PC-9 (cell line): ENCODE measurements at regions not wholly inside any gene's neighbourhood (a gene's known extent, or its start where the extent isn't known, plus 50 kb on each side); places are given as distances from the start of the nearest gene placed in this dataset.
"Not testable (repeated sequence)": the region's sequence is repeated elsewhere in the genome, so short reads cannot be mapped to it uniquely, and the experiment has no call there.

Source experiments
- BruUV-seq: library from RNA; stranded (reverse); fragments of 400-500 nt; replicated peaks from 2 replicates; lab custom pipeline; 2021; lab: Mats Ljungman, UMichigan
- CTCF ChIA-PET: fragments of 300-600 bp; sonication (Branson Sonifier 250); formaldehyde crosslinking; loops from one replicate; lab custom pipeline; 2022; ENCODE audit warnings: antibody characterized with exemption; lab: Charles Lee
- POLR2A ChIA-PET: fragments of 300-600 bp; sonication (Branson Sonifier 250); formaldehyde crosslinking; loops from one replicate; lab custom pipeline; 2022; ENCODE audit warnings: antibody characterized with exemption; ENCODE audit not compliant: unreplicated experiment; lab: Charles Lee
- DNase-seq, 2 experiments: peaks; one replicate each; pipeline versions ENCODE4 v3.0.0 to v3.0.0-alpha.2; 2015 to 2022; ENCODE audit warnings: mixed read lengths in 1 of 2
- H2AFZ ChIP-seq: fragments of 200-600 bp; sonication (generic); 2 replicates; pipeline ENCODE4 v1.8.1; 2017; ENCODE audit warnings: antibody characterized with exemption
- H3F3A ChIP-seq: fragments of 200-600 bp; sonication (generic); 2 replicates; pipeline ENCODE4 v1.8.1; 2017; ENCODE audit warnings: antibody characterized with exemption, mild to moderate bottlenecking, low read depth; ENCODE audit not compliant: insufficient read depth
- H3K27ac ChIP-seq: fragments of 200-600 bp; sonication (generic); 2 replicates; pipeline ENCODE4 v1.6.1; 2016; ENCODE audit warnings: mixed run types
- H3K27me3 ChIP-seq: fragments of 200-600 bp; sonication (generic); 2 replicates; pipeline ENCODE4 v1.6.1; 2016; ENCODE audit warnings: low read depth, mixed run types; ENCODE audit not compliant: insufficient read depth
- H3K36me3 ChIP-seq: fragments of 200-600 bp; sonication (generic); 2 replicates; pipeline ENCODE4 v1.6.1; 2016; ENCODE audit warnings: low read depth, mixed run types
- H3K4me1 ChIP-seq: fragments of 200-600 bp; sonication (generic); replicated peaks from 2 replicates; pipeline ENCODE4 v1.6.1; 2016; ENCODE audit warnings: mixed run types; ENCODE audit not compliant: insufficient read depth
- H3K4me2 ChIP-seq: fragments of 200-600 bp; sonication (generic); 2 replicates; pipeline ENCODE4 v1.6.1; 2017; ENCODE audit warnings: mixed run types
- H3K4me3 ChIP-seq: fragments of 200-600 bp; sonication (generic); 2 replicates; pipeline ENCODE4 v1.6.1; 2016; ENCODE audit warnings: mixed run types
- H3K79me2 ChIP-seq: fragments of 200-600 bp; sonication (generic); 2 replicates; pipeline ENCODE4 v1.6.1; 2017; ENCODE audit warnings: low read depth, mixed run types
- H3K9me2 ChIP-seq: fragments of 200-600 bp; sonication (generic); 2 replicates; pipeline ENCODE4 v1.8.1; 2017; ENCODE audit warnings: mild to moderate bottlenecking; ENCODE audit not compliant: insufficient read depth
- H3K9me3 ChIP-seq: fragments of 200-600 bp; sonication (generic); 2 replicates; pipeline ENCODE4 v1.8.1; 2016; ENCODE audit warnings: low read depth; ENCODE audit not compliant: insufficient read depth
- H4K20me1 ChIP-seq: fragments of 200-600 bp; sonication (generic); 2 replicates; pipeline ENCODE4 v1.8.1; 2017; ENCODE audit not compliant: insufficient read depth
- EZH2 ChIP-seq: fragments of 200-600 bp; sonication (generic); IDR thresholded peaks from 2 replicates; pipeline ENCODE4 v1.8.0; 2017; ENCODE audit warnings: antibody characterized with exemption, low read depth
- intact Hi-C: fragments of 100-400 bp; cut with micrococcal nuclease; formaldehyde crosslinking; loops from one replicate; pipeline ENCODE4 v1.10.0; 2022; ENCODE audit not compliant: unreplicated experiment
- TF ChIP-seq, protein P1 (sequence below): fragments of 200-600 bp; sonication (generic); conservative IDR thresholded peaks from 2 replicates; pipeline ENCODE4 v1.6.1; 2017; ENCODE audit warnings: mixed run types, antibody characterized with exemption, mild to moderate bottlenecking, moderate library complexity

GRCh38 chr5:18660511-18660910 is 1026.3 kb downstream of the TAF11L14 start:
- Histone ChIP-seq H3K9me2 (0 out of 2 replicates have a peak, but pooled peaks cover 4% of the 10 kb centered on the region), H3K27ac (no peak overlapping the region), H3K4me2 (no peak overlapping the region), H3F3A (no peaks in the 10 kb centered on the region), H3K36me3 (no peaks in the 10 kb centered on the region), H3K4me1 (no peaks in the 10 kb centered on the region), H2AFZ (no peak overlapping the region), H4K20me1 (no peaks in the 10 kb centered on the region), H3K4me3 (no peak overlapping the region), H3K79me2 (no peaks in the 10 kb centered on the region), H3K9me3 (no peaks in the 10 kb centered on the region; the same call in 1 of the 2 replicates), H3K27me3 (no peaks in the 10 kb centered on the region)
- BruUV-seq: no TSS peak
- ChIA-PET POLR2A (interaction anchor here (0.6 kb wide), 1 partner anchor 39 kb away, joined by 4 read pairs; no protein-coding TSS in a partner anchor), CTCF (no interaction called here)
- TF ChIP-seq, protein P1, sequence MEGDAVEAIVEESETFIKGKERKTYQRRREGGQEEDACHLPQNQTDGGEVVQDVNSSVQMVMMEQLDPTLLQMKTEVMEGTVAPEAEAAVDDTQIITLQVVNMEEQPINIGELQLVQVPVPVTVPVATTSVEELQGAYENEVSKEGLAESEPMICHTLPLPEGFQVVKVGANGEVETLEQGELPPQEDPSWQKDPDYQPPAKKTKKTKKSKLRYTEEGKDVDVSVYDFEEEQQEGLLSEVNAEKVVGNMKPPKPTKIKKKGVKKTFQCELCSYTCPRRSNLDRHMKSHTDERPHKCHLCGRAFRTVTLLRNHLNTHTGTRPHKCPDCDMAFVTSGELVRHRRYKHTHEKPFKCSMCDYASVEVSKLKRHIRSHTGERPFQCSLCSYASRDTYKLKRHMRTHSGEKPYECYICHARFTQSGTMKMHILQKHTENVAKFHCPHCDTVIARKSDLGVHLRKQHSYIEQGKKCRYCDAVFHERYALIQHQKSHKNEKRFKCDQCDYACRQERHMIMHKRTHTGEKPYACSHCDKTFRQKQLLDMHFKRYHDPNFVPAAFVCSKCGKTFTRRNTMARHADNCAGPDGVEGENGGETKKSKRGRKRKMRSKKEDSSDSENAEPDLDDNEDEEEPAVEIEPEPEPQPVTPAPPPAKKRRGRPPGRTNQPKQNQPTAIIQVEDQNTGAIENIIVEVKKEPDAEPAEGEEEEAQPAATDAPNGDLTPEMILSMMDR: no peak
- TF ChIP-seq EZH2: no peak
- no peak for DNase-seq
- intact Hi-C loops: no loop called here

DNA sequence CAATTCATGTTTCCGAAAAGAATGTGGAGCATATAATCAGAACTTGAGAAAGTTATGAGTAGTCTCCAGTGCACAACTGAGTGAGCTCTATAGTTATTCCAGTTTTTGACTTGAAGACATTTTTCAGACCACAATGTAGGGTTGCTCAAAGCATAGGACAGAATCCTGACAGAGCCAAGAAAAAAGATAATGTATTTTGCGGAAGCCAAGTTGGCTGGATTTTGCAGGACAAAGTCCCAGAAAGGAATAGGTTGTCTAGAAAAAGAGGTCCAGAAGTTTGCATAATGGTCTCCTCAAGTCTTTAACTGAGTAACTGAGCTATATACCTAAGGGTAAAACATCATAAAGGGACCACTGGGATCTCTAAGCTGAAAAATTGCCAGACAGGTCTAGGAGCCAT is 1028.0 kb downstream of the TAF11L14 start:
- BruUV-seq: no TSS peak
- intact Hi-C loops: no loop called here
- H3K4me2 ChIP-seq: no peak overlapping the region
- CTCF ChIA-PET: no interaction called here
- no peaks in the 10 kb centered on the region for H3K9me2 ChIP-seq
- no peaks in the 10 kb centered on the region for H3K4me1 ChIP-seq
- H3K27ac ChIP-seq: no peak overlapping the region
- no peak overlapping the region for H3K4me3 ChIP-seq
- H3K27me3 ChIP-seq: no peaks in the 10 kb centered on the region
- H3K79me2 ChIP-seq: no peaks in the 10 kb centered on the region
- H3K9me3 ChIP-seq: no peaks in the 10 kb centered on the region; the same call in 1 of the 2 replicates
- no peaks in the 10 kb centered on the region for H3K36me3 ChIP-seq
- no peak overlapping the region for H2AFZ ChIP-seq
- TF ChIP-seq, protein P1: no peak
- no peak for TF ChIP-seq EZH2
- POLR2A ChIA-PET: no interaction called here
- no peaks in the 10 kb centered on the region for H4K20me1 ChIP-seq
- DNase-seq: no peak
- H3F3A ChIP-seq: no peaks in the 10 kb centered on the region

DNA sequence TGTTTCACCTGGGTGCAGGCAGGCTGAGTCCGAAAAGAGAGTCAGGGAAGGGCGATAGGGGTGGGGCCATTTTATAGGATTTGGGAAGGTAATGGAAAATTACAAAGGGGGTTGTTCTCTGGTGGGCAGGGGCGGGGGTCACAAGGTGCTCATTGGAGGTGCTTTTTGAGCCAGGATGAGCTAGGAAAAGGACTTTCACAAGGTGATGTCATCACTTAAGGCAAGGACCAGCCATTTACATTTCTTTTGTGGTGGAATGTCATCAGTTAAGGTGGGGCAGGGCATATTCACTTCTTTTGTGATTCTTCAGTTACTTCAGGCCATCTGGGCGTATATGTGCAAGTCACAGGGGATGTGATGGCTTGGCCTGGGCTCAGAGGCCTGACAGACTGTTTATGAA is 1040.0 kb downstream of the TAF11L14 start:
- H3K9me3 ChIP-seq, BruUV-seq, DNase-seq, H4K20me1 ChIP-seq, H3K4me1 ChIP-seq, H3K27me3 ChIP-seq, CTCF ChIA-PET, H2AFZ ChIP-seq, H3K79me2 ChIP-seq, H3K4me3 ChIP-seq, POLR2A ChIA-PET, intact Hi-C loops, H3K9me2 ChIP-seq, H3K36me3 ChIP-seq, H3F3A ChIP-seq, H3K4me2 ChIP-seq, H3K27ac ChIP-seq: not testable (repeated sequence)

- no peak for DNase-seq
- H2AFZ ChIP-seq: no peak overlapping the region
- no peaks in the 10 kb centered on the region for H3K9me3 ChIP-seq
- H3K27ac ChIP-seq: no peak overlapping the region
- no peaks in the 10 kb centered on the region for H3K4me1 ChIP-seq
- intact Hi-C loops: no loop called here
- H4K20me1 ChIP-seq: no peaks in the 10 kb centered on the region
- no peak overlapping the region for H3K4me2 ChIP-seq
- no peak overlapping the region for H3K4me3 ChIP-seq
- TF ChIP-seq, protein P1: no peak
- H3K79me2 ChIP-seq: no peaks in the 10 kb centered on the region
- no peaks in the 10 kb centered on the region for H3F3A ChIP-seq
- no peaks in the 10 kb centered on the region; the same call in 1 of the 2 replicates for H3K9me2 ChIP-seq
- no TSS peak for BruUV-seq
- POLR2A ChIA-PET: no interaction called here
- no peaks in the 10 kb centered on the region for H3K36me3 ChIP-seq
- H3K27me3 ChIP-seq: no peaks in the 10 kb centered on the region
- CTCF ChIA-PET: no interaction called here
These were observed 1040.8 kb downstream of the TAF11L14 start for GRCh38 chr5:18675041-18675440.
